GM23338 (cell line): ENCODE measurements at regions not wholly inside any gene's neighbourhood (a gene's known extent, or its start where the extent isn't known, plus 50 kb on each side); places are given as distances from the start of the nearest gene placed in this dataset.

Experiments used
- ATAC-seq: fragments of 200-7000 bp; cut with Tn5 transposase; 3 replicates; pipeline ENCODE4 v1.9.1; 2020
- DNase-seq: peaks from one replicate; pipeline ENCODE4 v3.0.0-alpha.2; 2015; ENCODE audit warnings: low spot score
- H2AFZ ChIP-seq: fragments of 200-600 bp; sonication (generic); 2 replicates; pipeline ENCODE4 v1.8.0; 2016; ENCODE audit warnings: antibody characterized with exemption, mild to moderate bottlenecking, moderate library complexity
- H3F3A ChIP-seq: fragments of 200-600 bp; sonication (generic); replicated peaks from 2 replicates; pipeline ENCODE4 v1.8.0; 2017; ENCODE audit warnings: antibody characterized with exemption, mixed run types, low read depth
- H3K27ac ChIP-seq: fragments of 200-600 bp; sonication (generic); 2 replicates; pipeline ENCODE4 v1.6.1; 2016; ENCODE audit warnings: low read depth
- H3K27me3 ChIP-seq: fragments of 200-600 bp; sonication (generic); 2 replicates; pipeline ENCODE4 v1.8.0; 2016; ENCODE audit warnings: mild to moderate bottlenecking, mixed run types, moderate library complexity; ENCODE audit not compliant: insufficient read depth
- H3K36me3 ChIP-seq: fragments of 200-600 bp; sonication (generic); 2 replicates; pipeline ENCODE4 v1.8.0; 2016; ENCODE audit warnings: mild to moderate bottlenecking; ENCODE audit not compliant: insufficient read depth
- H3K4me1 ChIP-seq: fragments of 200-600 bp; sonication (generic); 2 replicates; pipeline ENCODE4 v1.8.0; 2016; ENCODE audit warnings: mild to moderate bottlenecking, moderate library complexity; ENCODE audit not compliant: insufficient read depth
- H3K4me2 ChIP-seq: fragments of 200-600 bp; sonication (generic); 2 replicates; pipeline ENCODE4 v1.7.1; 2017; ENCODE audit warnings: mixed run types
- H3K4me3 ChIP-seq: fragments of 200-600 bp; sonication (generic); 2 replicates; pipeline ENCODE4 v1.6.1; 2016; ENCODE audit warnings: mixed run types
- H3K79me2 ChIP-seq: fragments of 200-600 bp; sonication (generic); replicated peaks from 2 replicates; pipeline ENCODE4 v1.8.0; 2017; ENCODE audit warnings: mild to moderate bottlenecking; ENCODE audit not compliant: insufficient read depth
- H3K9me2 ChIP-seq: fragments of 200-600 bp; sonication (generic); 2 replicates; pipeline ENCODE4 v1.8.0; 2017; ENCODE audit not compliant: insufficient read depth
- H4K20me1 ChIP-seq: fragments of 200-600 bp; sonication (generic); replicated peaks from 2 replicates; pipeline ENCODE4 v1.8.0; 2017; ENCODE audit warnings: mild to moderate bottlenecking; ENCODE audit not compliant: insufficient read depth
- H3K27ac Mint-ChIP-seq: 2 replicates; pipeline ENCODE4 v1.8.0; 2020; ENCODE audit warnings: inconsistent platforms, mild to moderate bottlenecking, moderate library complexity, mixed read lengths
- H3K27me3 Mint-ChIP-seq: 3 replicates; pipeline ENCODE4 v1.8.0; 2022; ENCODE audit warnings: low read depth, mild to moderate bottlenecking, moderate library complexity, mixed read lengths, inconsistent platforms; ENCODE audit not compliant: insufficient read depth, poor library complexity
- H3K36me3 Mint-ChIP-seq: 3 replicates; pipeline ENCODE4 v1.8.0; 2021; ENCODE audit warnings: low read depth, mild to moderate bottlenecking, inconsistent platforms, moderate library complexity, mixed read lengths
- H3K4me1 Mint-ChIP-seq: 3 replicates; pipeline ENCODE4 v1.8.0; 2020; ENCODE audit warnings: mild to moderate bottlenecking, inconsistent platforms, mixed read lengths
- H3K4me3 Mint-ChIP-seq: 3 replicates; pipeline ENCODE4 v1.8.0; 2021; ENCODE audit warnings: moderate library complexity, mild to moderate bottlenecking, inconsistent platforms, mixed read lengths
- H3K9me3 Mint-ChIP-seq: 3 replicates; pipeline ENCODE4 v1.8.0; 2020; ENCODE audit warnings: moderate library complexity, mild to moderate bottlenecking, inconsistent platforms, mixed read lengths
- CTCF ChIP-seq, 2 experiments: fragments of 200-600 bp in 1 of 2; sonication (generic) in 1 of 2; conservative IDR thresholded peaks; 2 replicates each; pipeline versions ENCODE4 v1.5.1 to v1.6.1; 2016 to 2017; ENCODE audit warnings: antibody characterized with exemption in 2 of 2, low read depth in 2 of 2, mild to moderate bottlenecking in 2 of 2, moderate library complexity in 1 of 2
- REST ChIP-seq: IDR thresholded peaks from one replicate; pipeline ENCODE4 v1.6.1; 2018; ENCODE audit warnings: antibody characterized with exemption; ENCODE audit not compliant: unreplicated experiment
- ZNF462 ChIP-seq: fragments of 250-450 bp; sonication (Bioruptor Pico); IDR thresholded peaks from 2 replicates; pipeline ENCODE4 v1.5.0; 2020; ENCODE audit warnings: mild to moderate bottlenecking, moderate library complexity

DNA sequence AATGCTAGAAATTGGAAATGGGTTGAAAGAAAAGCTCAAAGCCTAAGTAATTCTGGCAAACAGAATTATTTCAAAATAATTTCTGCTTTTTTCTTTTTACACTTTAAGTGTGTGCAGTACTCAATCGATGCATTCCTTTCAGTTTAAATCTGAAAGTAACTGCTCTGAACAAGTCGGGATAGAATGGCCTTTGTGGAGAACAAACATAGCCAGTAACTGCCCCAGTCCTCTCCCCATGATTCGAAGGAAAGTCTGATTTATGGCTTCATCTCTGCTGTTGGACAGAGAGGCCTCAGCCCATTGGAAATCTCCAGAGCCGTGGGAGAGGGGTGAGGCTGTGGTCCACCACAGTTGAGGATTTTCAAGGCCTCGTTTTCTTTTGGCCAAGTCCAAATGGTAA, 174.0 kb upstream of the TLL1 start (continued):
- TF ChIP-seq ZNF462 = no peak

DNA sequence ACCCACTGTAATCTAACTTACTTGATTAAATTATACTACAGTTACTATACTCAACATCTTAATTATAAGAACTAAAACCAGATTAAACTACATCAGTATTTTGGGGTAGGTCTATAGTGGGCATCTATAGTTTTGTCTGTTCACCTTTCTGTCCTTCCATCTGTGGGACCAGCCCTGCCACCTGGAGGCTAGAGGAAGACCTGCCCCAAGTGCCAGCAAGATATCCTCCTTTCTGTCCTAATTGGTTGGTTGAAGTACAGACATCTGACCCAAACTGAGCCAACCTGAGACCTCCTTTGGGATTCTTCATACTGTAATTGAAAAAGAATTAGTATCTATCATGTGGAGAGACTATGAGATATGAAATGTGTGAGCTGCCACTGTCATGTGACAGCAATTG, 172.2 kb upstream of the TLL1 start:
- Mint-ChIP-seq H3K4me3 (no peak overlapping the region), H3K27me3 (no peaks in the 10 kb centered on the region), H3K4me1 (no peaks in the 10 kb centered on the region; the same call in 2 of the 3 replicates), H3K27ac (no peak overlapping the region), H3K36me3 (no peaks in the 10 kb centered on the region), H3K9me3 (no peaks in the 10 kb centered on the region)
- Histone ChIP-seq H3K4me1 (no peaks in the 10 kb centered on the region; the same call in 1 of the 2 replicates), H3K4me3 (no peak overlapping the region), H2AFZ (no peak overlapping the region), H3F3A (no peaks in the 10 kb centered on the region), H3K27ac (no peak overlapping the region), H3K4me2 (no peak overlapping the region), H3K79me2 (no peaks in the 10 kb centered on the region), H4K20me1 (no peaks in the 10 kb centered on the region), H3K9me2 (0 out of 2 replicates have a peak, but pooled peaks cover 5% of the 10 kb centered on the region), H3K36me3 (no peaks in the 10 kb centered on the region), H3K27me3 (no peaks in the 10 kb centered on the region)
- peak; percentile 58 to 78 for TF ChIP-seq CTCF (conservative IDR thresholded peaks at IDR 0.05; ENCODE audit: low read depth in 2 of 2)
- no peak for TF ChIP-seq REST
- DNase-seq = peak; percentile 58
- ATAC-seq = peak; percentile 80
